ENCODE measurements at regions not wholly inside any gene's neighbourhood (a gene's known extent, or its start where the extent isn't known, plus 50 kb on each side); places are given as distances from the start of the nearest gene placed in this dataset.

DNA sequence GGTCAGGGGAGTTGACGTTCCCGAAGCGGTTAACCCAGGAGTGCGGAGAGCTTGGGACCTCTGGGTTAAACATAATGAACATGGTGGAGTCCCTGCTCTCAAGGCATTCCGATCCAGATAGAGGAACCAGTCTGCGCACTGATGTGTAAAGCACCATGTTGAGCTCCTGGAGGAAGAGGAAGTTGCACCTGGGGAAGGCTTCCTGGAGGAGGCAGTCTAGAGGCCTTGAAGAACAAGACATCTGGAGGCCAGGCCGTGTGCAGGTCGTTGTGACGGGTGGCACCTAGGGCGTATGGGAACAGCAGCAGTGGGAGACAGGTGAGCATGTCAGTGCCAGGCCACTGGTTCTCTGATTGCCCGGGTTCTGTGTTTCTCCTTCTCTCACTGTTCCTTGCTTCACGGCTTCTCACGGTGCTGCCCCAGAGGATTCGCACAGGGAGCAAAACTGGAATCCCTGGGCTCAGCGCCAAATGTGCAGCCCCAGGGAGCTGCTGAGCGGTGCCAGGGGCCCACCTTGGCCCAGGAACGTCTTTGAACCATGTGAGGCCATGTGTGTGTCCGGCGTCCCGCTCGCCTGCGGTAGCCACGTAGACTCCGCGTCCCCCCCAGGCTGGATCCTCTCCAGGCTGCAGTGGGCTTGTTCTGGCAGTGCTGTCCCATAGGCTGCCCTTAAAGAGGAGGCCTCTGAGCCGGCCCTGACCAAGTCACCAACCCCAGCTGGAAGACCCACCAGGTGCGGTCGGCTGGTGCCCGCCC lies 122.9 kb upstream of the GALNT2 start:
- TF ChIP-seq CTCF (IDR thresholded peaks at IDR 0.05): no peak
- TF ChIP-seq TCF7 (CRISPR knock-in tag; IDR thresholded peaks at IDR 0.05; ENCODE audit: low read depth): no peak
- TF ChIP-seq NR3C1 (CRISPR knock-in tag; conservative IDR thresholded peaks at IDR 0.05; ENCODE audit: low read depth): no peak
- TF ChIP-seq SOX15 (CRISPR knock-in tag; IDR thresholded peaks at IDR 0.05): no peak
- no peak for TF ChIP-seq NR2C2 (CRISPR knock-in tag; IDR thresholded peaks at IDR 0.05)
- TF ChIP-seq SMAD3 (CRISPR knock-in tag; IDR thresholded peaks at IDR 0.05; ENCODE audit: borderline replicate concordance): no peak
- TF ChIP-seq ZBTB21 (CRISPR knock-in tag; IDR thresholded peaks at IDR 0.05; ENCODE audit: borderline replicate concordance): no peak
